K562 (cell line): ENCODE measurements at regions not wholly inside any gene's neighbourhood (a gene's known extent, or its start where the extent isn't known, plus 50 kb on each side); places are given as distances from the start of the nearest gene placed in this dataset.
A peak's percentile ranks its signal among the peaks of the same experiment; 100 is the strongest.

Experiments used
- MAFF ChIP-seq: IDR thresholded peaks from 2 replicates; pipeline ENCODE4 v1.6.1; 2012; ENCODE audit warnings: low read length, improper control_type of control experiment
- ZFP36 ChIP-seq: fragments of 150-350 bp; IDR thresholded peaks from 2 replicates; pipeline ENCODE4 v1.6.1; 2018; ENCODE audit warnings: low read length, low read depth; ENCODE audit not compliant: partially characterized antibody
- ZKSCAN8 ChIP-seq: fragments of 200-800 bp; sonication (Bioruptor generic); IDR thresholded peaks from 2 replicates; pipeline ENCODE4 v1.6.1; 2016; ENCODE audit warnings: missing genetic modification characterization, missing compliant biosample characterization
- ZNF316 ChIP-seq: fragments of 450-650 bp; IDR thresholded peaks from 2 replicates; pipeline ENCODE4 v1.6.1; 2016
- TF ChIP-seq, protein P1 (sequence below), 2 experiments: fragments of 450-650 bp; formaldehyde crosslinking in 1 of 2; IDR thresholded peaks; 2 replicates each; pipeline versions ENCODE4 v1.4.0 to v1.6.1; 2014 to 2020; ENCODE audit warnings: mild to moderate bottlenecking in 2 of 2, borderline replicate concordance in 1 of 2, low read depth in 1 of 2
- TF ChIP-seq, protein P2 (sequence below): sonication (generic); formaldehyde crosslinking; IDR thresholded peaks from 2 replicates; pipeline ENCODE4 v1.8.1; 2023; ENCODE audit warnings: mild to moderate bottlenecking, missing genetic modification reagents, moderate library complexity

DNA sequence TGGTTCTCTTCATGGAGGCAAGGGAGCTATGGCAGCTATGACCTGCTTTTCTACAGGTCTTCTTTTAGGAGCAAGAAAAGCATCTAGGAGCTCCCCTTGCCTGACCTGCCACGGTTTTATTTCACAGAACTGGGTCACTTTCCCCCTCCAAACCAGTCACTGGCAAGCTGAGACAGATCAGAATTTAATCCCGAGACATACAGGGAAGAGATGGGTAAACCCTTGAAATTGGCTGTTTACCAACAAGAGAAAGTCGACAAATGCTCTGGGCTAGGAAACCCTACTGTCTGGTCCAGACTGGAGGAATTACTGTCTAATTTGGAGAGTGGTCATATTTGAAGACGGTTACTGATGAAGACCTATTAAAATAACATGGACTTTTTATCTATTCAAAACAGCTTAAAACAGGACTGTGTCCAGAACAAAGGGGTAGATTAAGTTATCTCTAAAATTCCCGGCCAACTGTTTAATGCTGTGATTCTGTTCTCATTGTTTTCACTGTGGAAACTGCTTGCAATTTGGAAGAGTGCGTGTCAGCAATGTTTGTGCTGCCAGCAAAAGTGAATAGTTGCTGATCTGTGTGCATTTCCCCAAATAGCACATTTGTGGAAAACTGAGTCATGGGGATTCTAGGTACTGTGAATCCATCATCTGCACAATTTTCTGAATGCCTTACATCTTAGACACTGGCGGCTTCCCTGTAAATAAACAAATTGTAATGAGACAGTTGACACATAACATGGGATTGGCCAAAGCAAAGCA lies 73.4 kb upstream of the EEA1 start (continued):
- TF ChIP-seq, protein P1, sequence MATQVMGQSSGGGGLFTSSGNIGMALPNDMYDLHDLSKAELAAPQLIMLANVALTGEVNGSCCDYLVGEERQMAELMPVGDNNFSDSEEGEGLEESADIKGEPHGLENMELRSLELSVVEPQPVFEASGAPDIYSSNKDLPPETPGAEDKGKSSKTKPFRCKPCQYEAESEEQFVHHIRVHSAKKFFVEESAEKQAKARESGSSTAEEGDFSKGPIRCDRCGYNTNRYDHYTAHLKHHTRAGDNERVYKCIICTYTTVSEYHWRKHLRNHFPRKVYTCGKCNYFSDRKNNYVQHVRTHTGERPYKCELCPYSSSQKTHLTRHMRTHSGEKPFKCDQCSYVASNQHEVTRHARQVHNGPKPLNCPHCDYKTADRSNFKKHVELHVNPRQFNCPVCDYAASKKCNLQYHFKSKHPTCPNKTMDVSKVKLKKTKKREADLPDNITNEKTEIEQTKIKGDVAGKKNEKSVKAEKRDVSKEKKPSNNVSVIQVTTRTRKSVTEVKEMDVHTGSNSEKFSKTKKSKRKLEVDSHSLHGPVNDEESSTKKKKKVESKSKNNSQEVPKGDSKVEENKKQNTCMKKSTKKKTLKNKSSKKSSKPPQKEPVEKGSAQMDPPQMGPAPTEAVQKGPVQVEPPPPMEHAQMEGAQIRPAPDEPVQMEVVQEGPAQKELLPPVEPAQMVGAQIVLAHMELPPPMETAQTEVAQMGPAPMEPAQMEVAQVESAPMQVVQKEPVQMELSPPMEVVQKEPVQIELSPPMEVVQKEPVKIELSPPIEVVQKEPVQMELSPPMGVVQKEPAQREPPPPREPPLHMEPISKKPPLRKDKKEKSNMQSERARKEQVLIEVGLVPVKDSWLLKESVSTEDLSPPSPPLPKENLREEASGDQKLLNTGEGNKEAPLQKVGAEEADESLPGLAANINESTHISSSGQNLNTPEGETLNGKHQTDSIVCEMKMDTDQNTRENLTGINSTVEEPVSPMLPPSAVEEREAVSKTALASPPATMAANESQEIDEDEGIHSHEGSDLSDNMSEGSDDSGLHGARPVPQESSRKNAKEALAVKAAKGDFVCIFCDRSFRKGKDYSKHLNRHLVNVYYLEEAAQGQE (IDR thresholded peaks at IDR 0.05; ENCODE audit: borderline replicate concordance): peak; percentile 16; the same call in 1 of the 2 replicates
- TF ChIP-seq, protein P1 (CRISPR knock-in tag; IDR thresholded peaks at IDR 0.05; ENCODE audit: low read depth): no peak
- TF ChIP-seq ZFP36 (no peak), MAFF (no peak), ZKSCAN8 (CRISPR knock-in tag) (no peak), ZNF316 (peak; percentile 70)
- TF ChIP-seq, protein P2, sequence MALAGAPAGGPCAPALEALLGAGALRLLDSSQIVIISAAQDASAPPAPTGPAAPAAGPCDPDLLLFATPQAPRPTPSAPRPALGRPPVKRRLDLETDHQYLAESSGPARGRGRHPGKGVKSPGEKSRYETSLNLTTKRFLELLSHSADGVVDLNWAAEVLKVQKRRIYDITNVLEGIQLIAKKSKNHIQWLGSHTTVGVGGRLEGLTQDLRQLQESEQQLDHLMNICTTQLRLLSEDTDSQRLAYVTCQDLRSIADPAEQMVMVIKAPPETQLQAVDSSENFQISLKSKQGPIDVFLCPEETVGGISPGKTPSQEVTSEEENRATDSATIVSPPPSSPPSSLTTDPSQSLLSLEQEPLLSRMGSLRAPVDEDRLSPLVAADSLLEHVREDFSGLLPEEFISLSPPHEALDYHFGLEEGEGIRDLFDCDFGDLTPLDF (CRISPR knock-in tag): no peak
